HepG2 (cell line): ENCODE measurements at regions not wholly inside any gene's neighbourhood (a gene's known extent, or its start where the extent isn't known, plus 50 kb on each side); places are given as distances from the start of the nearest gene placed in this dataset.

Experiments used
- AHDC1 ChIP-seq: sonication (generic); formaldehyde crosslinking; IDR thresholded peaks from 2 replicates; pipeline ENCODE4 v1.5.1; 2020; ENCODE audit warnings: mild to moderate bottlenecking, missing genetic modification reagents, borderline replicate concordance
- ATRX ChIP-seq: sonication (generic); formaldehyde crosslinking; IDR thresholded peaks from 2 replicates; pipeline ENCODE4 v1.4.0; 2020; ENCODE audit warnings: missing genetic modification reagents, borderline replicate concordance
- CCDC6 ChIP-seq: sonication (generic); formaldehyde crosslinking; IDR thresholded peaks from 2 replicates; pipeline ENCODE4 v1.8.1; 2022; ENCODE audit warnings: mild to moderate bottlenecking, missing genetic modification reagents, moderate library complexity
- ETV5 ChIP-seq: IDR thresholded peaks from 2 replicates; pipeline ENCODE4 v1.6.1; 2018; ENCODE audit warnings: missing biosample characterization, missing genetic modification reagents, inconsistent platforms, borderline replicate concordance
- GTF3A ChIP-seq: sonication (generic); formaldehyde crosslinking; conservative IDR thresholded peaks from 2 replicates; pipeline ENCODE4 v1.4.0; 2020; ENCODE audit warnings: mild to moderate bottlenecking, missing genetic modification reagents
- IKZF4 ChIP-seq: sonication (generic); formaldehyde crosslinking; IDR thresholded peaks from 2 replicates; pipeline ENCODE4 v1.5.1; 2020; ENCODE audit warnings: borderline replicate concordance, mild to moderate bottlenecking, low read depth, missing genetic modification reagents; ENCODE audit errors: not compliant biosample characterization
- KDM5A ChIP-seq: fragments of 200-600 bp; sonication (generic); IDR thresholded peaks from 2 replicates; pipeline ENCODE4 v1.7.0; 2018; ENCODE audit warnings: antibody characterized with exemption, mild to moderate bottlenecking, low read length, borderline replicate concordance
- NFIC ChIP-seq: IDR thresholded peaks from 2 replicates; pipeline ENCODE4 v1.6.1; 2012; ENCODE audit warnings: mild to moderate bottlenecking, low read length, inconsistent platforms
- PLSCR1 ChIP-seq: sonication (generic); formaldehyde crosslinking; IDR thresholded peaks from 2 replicates; pipeline ENCODE4 v1.5.0; 2020; ENCODE audit warnings: missing genetic modification reagents, mild to moderate bottlenecking, borderline replicate concordance
- PRDM4 ChIP-seq: sonication (generic); formaldehyde crosslinking; IDR thresholded peaks from 2 replicates; pipeline ENCODE4 v1.9.0; 2021; ENCODE audit warnings: missing genetic modification reagents, borderline replicate concordance
- SPEN ChIP-seq: sonication (generic); formaldehyde crosslinking; IDR thresholded peaks from 2 replicates; pipeline ENCODE4 v1.5.1; 2020; ENCODE audit warnings: low read depth, mild to moderate bottlenecking, missing genetic modification reagents
- TCF7L2 ChIP-seq: IDR thresholded peaks from 2 replicates; pipeline ENCODE4 v1.6.1; 2011; ENCODE audit warnings: mild to moderate bottlenecking, low read depth, low read length, moderate library complexity
- YEATS2 ChIP-seq: sonication (generic); formaldehyde crosslinking; IDR thresholded peaks from 2 replicates; pipeline ENCODE4 v1.4.0; 2020; ENCODE audit warnings: missing genetic modification reagents, borderline replicate concordance
- ZNF550 ChIP-seq: sonication (generic); formaldehyde crosslinking; IDR thresholded peaks from 2 replicates; pipeline ENCODE4 v1.4.0; 2020; ENCODE audit warnings: mild to moderate bottlenecking, missing genetic modification reagents, borderline replicate concordance
- ZNF629 ChIP-seq: sonication (generic); formaldehyde crosslinking; conservative IDR thresholded peaks from 2 replicates; pipeline ENCODE4 v1.5.0; 2020; ENCODE audit warnings: missing genetic modification reagents
- TF ChIP-seq, protein P1 (sequence below): fragments of 450-650 bp; IDR thresholded peaks from 2 replicates; pipeline ENCODE4 v1.6.1; 2017; ENCODE audit warnings: mild to moderate bottlenecking

- TF ChIP-seq AHDC1 (peak; percentile 95), GTF3A (CRISPR knock-in tag) (no peak), CCDC6 (CRISPR knock-in tag) (peak; percentile 84), ZNF629 (CRISPR knock-in tag) (no peak), YEATS2 (peak; percentile 33; the same call in 1 of the 2 replicates), KDM5A (no peak; the same call in 1 of the 2 replicates), ZNF550 (CRISPR knock-in tag) (no peak), TCF7L2 (peak; percentile 40; the same call in 1 of the 2 replicates), ETV5 (CRISPR knock-in tag) (peak; percentile 81; the same call in 1 of the 2 replicates), NFIC (peak; percentile 92), IKZF4 (CRISPR knock-in tag) (no peak), SPEN (CRISPR knock-in tag) (peak; percentile 59; the same call in 1 of the 2 replicates), ATRX (no peak), PLSCR1 (CRISPR knock-in tag) (no peak), PRDM4 (no peak)
- TF ChIP-seq, protein P1, sequence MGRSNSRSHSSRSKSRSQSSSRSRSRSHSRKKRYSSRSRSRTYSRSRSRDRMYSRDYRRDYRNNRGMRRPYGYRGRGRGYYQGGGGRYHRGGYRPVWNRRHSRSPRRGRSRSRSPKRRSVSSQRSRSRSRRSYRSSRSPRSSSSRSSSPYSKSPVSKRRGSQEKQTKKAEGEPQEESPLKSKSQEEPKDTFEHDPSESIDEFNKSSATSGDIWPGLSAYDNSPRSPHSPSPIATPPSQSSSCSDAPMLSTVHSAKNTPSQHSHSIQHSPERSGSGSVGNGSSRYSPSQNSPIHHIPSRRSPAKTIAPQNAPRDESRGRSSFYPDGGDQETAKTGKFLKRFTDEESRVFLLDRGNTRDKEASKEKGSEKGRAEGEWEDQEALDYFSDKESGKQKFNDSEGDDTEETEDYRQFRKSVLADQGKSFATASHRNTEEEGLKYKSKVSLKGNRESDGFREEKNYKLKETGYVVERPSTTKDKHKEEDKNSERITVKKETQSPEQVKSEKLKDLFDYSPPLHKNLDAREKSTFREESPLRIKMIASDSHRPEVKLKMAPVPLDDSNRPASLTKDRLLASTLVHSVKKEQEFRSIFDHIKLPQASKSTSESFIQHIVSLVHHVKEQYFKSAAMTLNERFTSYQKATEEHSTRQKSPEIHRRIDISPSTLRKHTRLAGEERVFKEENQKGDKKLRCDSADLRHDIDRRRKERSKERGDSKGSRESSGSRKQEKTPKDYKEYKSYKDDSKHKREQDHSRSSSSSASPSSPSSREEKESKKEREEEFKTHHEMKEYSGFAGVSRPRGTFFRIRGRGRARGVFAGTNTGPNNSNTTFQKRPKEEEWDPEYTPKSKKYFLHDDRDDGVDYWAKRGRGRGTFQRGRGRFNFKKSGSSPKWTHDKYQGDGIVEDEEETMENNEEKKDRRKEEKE = no peak
These were observed 75.9 kb upstream of the RNU6-1 start (continued) for GRCh38 chr15:67915461-67916374.
